SKM-1 treated with dmso at 0.1 percent for 144 hours (cell line): ENCODE measurements at regions not wholly inside any gene's neighbourhood (a gene's known extent, or its start where the extent isn't known, plus 50 kb on each side); places are given as distances from the start of the nearest gene placed in this dataset.
A peak's percentile ranks its signal among the peaks of the same experiment; 100 is the strongest.

Source experiments
- DNase-seq: peaks from one replicate; lab custom pipeline; 2025; ENCODE audit not compliant: unreplicated experiment; lab: John Stamatoyannopoulos, UW

DNA sequence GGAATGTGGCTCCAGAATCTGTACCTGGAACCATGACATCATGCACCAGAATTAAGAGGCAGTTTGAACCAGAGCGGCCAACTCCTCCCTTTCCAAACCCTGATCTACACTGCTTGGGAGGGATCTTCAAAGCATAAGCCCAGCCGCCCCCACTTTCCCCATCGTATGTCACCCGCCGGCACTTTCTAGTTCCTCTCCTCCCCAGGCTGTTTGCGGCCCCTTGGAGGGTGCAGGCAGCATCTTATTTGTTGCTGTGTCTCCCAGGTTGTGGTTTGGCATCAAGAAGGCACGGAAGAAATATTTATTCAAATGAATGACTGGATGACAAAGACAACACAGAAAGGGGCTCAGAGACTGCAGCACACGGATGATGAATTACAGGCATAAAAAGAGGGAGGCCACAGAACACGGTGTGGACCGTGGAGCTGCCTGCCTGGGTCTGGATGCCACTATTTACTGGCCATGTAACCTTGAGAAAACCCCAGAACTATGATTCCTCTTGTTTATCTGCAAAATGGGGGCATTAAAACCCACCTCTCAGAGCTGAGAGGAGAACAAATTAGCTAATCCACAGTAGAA lies 305.8 kb downstream of the EIPR1 start:
- DNase-seq: no peak

DNA sequence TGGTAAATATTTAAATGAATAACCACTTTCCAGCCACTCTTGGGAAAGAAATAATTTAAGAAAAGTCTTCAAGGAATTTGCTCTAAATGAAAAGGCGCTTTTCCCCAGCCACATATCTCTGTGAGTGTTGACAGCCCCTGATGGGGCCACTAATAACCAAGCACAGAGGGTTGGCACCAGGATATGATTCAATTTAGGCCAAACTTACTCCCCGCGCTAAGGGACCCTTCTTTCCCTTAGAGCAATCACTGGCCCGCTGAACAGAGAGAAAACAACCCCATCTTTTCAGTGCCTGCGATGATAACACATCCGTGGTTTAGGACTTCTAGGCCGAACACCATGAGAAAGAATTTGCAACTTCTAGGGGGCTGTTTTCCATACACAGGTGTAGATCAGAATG lies 310.8 kb downstream of the EIPR1 start:
- no peak for DNase-seq

DNA sequence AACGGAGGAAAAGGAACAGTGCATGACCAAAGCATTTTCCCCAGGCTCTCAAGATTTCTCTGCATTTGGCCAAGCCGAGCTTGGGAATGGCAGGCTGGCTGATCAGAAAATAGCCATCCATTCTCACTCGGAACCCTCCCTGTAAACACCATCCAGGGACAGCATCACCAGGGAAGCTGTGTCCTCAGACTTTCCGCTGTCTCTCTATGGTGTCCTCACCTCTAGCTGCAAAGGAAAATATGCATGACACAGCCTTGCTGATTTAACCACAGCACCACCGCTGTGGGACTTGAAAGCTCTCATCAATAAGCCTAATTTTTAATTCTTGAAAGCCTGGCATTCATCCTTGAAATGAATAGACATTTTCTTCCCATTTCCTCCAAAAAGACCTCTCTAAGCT lies 311.7 kb downstream of the EIPR1 start:
- DNase-seq: no peak

DNA sequence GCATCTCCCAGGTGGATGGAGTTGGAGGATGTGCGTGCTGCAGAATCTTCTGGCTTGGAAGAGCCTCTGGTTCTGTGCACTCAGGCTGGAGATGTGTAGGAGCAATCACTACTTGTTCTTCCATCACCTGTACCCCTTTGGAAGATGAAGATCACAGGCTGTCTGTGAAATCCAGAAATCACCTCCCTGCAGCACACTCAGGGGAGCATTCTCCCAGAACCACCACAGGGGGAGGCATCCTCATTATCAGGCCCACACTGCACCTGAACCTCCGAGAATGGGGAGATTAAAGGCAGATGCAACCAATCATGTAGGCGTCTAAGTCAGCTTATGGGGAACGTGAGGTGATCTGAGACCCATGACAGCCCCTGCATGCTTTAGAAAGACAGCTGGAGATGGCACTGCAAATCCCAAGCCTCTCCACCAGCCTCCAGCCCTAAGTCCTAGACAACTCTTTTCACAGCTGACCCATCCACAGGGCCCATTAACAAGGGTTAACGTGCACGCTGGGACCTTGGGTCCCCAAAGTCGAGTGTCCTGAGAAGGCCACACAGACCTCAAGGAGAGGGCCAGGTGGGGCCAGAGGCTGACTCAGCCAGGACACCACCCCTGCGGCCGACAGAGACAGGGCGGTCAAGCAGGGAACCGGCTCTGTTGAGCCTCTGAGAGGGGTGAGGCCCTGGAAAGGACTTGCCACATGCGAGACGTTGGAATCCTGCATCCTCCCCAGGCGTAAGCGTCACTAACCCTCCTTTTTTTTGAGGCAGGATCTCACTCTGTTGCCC lies 314.9 kb downstream of the EIPR1 start:
- no peak for DNase-seq

DNA sequence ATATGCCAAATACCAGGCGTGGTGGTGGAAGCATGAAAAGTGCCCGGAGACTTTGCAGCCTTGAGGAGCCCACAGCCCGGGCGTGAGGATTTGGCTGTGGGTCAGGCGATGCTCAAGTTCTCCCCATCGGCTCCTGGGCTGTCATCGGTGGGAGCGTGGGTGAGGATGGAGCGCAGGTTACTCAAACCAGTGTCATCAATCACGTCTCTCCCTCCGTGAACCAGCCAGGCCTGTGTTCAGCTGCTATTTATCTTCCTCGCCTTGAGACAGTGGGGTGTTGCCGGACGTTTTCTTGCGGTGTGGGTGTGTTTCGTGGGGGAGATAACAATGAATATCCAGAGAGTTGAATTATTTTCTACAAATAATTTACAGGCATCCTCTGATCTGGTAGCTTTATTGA lies 317.6 kb downstream of the EIPR1 start:
- no peak for DNase-seq

DNA sequence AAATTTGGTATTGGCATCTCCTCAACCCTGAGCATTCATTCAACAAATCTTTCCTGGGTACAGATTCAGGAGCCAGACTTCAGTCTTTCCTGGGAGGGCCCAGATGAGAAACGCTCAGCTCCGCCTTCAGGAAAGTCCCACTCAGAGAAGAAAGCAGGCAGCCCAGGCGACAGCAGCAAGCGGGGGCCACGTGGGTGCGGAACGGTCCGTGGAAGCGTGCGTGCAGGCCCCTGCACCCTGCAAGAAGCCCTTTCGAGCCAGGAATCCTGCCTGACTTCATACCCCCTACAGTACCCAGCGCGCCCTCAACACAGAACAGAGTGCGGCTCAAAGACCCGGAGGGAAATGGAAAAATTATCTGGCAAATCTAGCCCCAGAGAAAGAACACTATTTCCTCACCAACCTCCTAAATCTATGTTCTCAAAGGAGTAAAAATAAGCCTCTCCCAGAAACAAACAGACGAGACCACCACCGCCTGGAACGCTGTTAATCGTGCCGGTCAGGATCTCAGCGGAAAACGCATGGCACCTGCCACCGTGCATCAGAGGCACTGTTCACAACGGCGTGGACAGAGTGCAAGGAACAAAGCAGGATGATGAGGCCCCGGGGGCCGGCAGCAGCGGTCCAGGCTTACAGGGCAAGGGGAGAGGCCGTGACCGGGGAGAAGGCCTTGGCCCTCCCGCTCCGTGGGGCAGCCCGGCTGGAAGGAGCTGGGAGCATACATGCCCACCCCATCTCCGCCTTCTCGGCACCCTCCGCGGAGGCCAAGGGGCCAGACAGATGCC lies 318.3 kb downstream of the EIPR1 start:
- no peak for DNase-seq

DNA sequence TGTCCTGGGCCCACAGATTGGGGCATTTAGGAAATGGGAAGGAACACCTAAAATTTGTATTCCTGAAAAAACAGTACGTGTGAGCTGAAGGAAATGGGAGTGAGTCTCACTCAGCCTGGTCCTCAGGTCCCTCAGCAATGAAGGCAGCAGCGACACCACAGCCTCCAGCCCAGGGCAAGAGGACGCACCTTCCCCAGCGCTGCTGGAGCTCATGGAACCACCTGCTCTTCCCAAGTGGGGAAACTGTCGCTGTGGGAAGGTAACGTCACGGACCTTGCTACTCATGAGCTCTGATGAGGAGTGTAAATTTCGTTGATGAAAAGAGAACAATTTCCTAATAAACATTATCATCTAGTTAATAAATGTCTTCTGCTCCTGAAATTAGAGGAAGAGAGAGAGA lies 323.6 kb downstream of the EIPR1 start:
- DNase-seq: no peak

DNA sequence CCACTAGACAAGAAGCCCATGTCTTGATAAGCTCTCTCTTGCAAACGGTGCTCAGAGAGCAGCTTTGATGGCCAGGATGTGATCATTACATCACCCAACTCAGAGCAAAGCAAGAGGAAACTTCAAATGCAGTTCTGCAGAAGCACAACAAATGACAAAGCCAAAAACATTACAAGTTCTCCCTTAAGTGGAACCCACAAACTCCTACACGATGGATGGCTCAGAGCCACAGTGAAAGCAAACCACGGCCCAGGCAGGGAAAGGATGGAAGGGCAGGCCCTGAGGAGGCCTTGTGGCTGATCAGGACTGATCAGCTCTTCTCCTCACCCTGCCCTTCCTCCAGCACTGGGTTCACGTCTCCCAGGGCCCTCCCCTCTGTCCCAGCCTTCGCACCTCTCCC lies 326.4 kb downstream of the EIPR1 start:
- DNase-seq: peak; percentile 15

DNA sequence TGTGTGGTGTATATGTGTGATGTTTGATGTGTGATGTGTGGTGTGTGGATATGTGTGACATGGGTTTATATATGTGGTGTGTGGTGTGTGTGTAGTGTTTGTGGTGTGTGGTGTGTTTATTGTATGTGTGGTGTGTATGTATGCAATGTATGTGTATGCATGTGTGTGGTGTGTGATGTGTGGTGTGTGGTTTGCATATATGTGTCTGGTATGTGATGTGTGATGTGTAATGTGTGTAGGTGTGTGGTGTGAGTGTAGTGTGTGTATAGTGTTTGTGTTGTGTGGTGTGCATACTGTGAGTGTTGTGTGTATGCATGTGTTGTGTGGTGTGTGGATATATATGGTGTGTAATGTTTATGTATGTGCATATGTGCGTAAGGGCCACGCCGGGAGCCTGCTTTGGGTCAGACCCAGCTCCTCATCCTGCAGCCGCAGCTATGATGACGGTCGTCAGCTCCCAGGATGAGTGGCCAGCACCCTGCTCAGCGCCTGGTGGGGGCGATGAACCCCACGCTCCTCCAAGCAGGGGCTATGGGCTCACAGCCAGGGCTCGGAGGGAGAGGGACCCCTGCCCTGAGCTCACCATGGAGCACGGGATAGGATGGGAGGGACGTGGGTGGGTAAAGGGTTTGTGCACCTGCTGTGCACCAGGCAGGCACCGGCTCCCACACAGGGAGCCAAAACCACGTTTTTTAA lies 331.3 kb downstream of the EIPR1 start:
- no peak for DNase-seq

DNA sequence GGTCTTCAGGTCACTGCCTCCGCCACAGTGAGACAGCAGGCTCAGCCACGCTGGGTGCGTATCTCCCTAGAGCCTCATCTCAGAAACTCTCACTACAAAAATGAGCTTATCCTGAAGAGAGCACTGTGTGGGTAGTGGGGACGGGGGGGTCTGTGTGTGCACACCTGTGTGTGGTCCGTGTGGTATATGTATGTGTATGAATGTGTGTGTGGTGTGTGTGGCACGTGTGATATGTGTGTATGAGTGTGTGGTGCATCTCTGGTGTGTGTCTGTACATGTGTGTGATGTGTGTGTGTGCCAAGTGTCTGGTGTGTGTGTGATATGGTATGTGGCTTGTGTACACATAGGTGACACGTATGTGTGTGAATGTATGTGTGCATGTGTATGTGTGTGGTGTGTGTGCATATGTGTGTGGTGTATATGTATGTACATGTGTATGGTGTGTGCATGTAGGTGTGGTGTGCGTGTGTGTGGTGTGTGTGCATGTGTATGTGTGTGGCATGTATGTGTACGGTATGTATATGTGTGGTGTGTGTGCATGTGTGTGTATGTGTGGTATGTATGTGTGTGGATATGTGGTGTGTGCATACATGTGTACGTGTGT lies 332.2 kb downstream of the EIPR1 start:
- DNase-seq: no peak

DNA sequence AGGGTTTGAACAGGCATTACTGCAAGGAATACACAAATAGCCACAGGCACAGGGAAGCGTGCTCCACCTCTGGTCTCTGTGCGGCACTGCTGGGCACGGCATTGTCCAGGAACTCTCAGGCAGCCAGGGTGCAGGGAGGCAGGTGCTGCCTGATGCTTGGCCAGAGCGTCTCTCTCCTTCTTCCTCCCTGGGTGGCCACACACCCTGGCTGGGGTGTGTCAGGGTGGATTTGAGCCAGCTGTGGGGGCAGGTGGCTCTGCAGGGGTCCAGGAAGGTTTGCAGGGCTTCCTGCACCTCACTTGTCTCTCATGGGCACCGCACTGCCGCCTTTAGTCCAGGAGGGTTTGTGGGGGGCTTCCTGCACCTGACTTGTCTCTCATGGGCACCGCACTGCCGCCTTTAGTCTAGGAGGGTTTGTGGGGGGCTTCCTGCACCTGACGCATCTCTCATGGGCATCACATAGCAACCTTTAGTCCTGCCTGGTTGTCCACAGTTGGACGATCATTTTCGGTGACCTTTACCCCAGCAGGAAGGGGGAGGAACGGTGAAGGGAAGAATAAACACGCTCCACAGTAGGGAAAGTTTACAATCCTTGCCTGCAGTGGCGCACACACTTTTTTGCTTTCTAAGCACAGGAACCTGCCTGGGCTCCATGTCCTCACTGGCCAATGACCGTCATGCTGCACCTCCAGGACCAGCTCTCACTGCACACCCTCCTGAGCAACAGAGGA lies 332.9 kb downstream of the EIPR1 start:
- no peak for DNase-seq

DNA sequence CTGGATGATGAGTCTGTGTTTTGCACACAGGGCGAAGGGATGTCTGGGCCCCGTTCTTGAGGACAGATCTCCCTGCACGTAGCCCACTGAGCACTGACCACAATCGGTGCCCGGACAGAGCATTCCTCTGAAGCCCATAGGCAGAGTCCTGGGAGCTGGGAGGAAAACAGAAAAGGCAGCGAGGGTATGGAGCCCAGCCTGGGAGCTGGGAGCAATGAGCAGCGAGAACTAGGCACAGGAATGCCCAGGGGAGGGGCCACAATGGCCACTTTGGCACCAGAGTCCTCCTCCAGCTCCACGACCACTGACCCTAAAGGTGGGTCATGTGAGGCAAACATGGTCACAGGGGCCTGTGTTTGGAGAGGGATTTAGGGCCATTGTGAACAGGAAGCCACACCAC lies 333.9 kb downstream of the EIPR1 start:
- DNase-seq: no peak

DNA sequence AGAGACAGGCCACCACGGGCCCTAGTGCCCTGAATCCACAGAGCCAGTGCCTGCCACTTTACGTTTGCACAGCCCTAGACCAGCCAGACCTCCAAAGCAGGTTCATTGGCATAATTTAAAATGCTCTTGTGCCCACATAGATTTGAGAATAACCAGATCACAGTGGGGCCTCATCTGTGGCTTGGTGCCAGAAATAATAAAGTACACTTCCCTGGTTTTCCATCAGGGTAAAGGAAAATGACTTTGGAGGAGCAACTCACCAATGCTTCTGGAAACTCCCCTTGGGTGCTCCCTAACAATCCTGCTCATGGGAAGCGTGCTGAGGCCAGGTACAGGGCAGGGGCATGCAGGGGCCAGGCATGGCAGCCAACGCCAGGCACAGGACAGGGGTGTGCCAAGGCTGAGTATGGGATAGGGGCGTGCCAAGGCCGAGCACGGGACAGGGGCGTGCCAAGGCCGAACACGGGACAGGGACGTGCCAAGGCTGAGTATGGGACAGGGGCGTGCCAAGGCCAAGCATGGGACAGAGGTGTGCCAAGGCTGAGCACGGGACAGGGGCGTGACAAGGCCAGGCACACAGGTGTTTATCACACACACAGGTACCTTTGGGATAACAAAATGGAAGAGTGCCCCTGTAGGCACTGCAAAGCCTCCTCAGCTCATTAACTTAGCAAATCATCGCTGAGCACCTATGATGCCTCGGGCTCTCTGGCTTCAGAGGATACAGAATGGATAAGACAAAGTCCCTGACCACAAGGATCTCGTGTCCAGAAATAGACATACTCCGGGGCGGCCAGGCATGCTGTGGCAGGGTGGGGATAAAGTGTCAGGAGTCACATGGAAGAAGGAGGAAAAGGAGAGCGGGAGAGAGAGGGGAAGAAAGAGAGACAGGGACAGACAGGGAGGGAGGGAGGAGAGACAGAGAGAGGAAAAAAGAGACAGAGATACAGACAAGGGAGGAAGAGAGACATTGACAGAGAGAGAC lies 334.7 kb downstream of the EIPR1 start:
- no peak for DNase-seq

DNA sequence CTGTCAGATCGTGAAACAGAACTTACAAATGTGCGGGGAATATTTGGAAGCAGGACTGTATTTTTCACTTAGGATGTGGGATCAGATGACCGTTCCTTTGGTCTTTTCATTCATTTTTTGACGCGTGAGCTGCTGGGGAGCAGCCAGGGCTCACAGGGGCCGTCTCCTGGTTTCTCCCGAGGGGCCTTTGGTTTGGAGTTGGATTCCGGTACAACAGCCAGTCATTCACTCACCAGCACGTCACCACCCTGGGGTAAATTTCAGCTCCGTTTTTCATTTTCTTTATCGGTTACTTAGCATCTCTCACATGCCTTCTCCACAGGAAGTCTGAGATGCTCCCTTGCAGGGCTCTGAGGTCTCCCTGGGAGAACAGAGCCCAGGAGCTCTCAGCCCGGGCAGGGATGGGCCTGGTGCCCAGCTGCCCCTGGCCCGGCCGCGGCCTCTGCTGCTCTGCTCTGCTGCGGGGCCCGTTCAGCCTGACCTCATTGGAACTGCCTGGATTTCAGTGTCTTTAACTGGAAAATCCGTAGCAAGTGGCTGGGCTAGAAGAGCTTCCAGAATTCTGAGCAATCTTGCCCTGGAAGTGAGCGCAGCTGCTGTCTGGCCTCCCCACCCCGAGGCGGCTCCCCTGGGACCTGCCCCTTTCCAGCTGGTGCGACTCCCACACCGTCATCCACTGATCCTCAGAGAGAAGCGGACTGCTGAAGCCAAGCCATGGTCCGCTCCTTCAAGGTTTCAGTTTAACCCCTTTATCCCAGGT lies 335.6 kb downstream of the EIPR1 start:
- DNase-seq: no peak

DNA sequence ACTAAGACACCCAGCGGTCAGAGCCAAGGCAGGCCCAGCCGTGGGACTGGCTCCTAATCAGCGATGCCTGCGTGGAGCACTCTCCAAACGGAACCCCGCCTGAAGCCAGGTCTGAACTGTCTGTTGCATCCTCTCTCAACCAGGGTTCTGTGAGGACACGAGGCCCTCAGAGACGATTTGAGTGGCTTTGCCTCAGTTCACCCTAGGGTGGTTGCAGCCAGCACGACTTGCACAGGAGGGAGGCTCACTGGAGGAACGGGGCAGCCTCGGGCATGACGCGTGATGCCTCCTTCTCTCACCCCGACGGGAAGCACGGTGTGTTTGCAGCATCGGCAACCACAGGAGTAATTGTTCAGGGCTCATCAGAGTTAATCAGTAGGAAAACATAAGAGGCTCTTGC lies 336.4 kb downstream of the EIPR1 start:
- no peak for DNase-seq

DNA sequence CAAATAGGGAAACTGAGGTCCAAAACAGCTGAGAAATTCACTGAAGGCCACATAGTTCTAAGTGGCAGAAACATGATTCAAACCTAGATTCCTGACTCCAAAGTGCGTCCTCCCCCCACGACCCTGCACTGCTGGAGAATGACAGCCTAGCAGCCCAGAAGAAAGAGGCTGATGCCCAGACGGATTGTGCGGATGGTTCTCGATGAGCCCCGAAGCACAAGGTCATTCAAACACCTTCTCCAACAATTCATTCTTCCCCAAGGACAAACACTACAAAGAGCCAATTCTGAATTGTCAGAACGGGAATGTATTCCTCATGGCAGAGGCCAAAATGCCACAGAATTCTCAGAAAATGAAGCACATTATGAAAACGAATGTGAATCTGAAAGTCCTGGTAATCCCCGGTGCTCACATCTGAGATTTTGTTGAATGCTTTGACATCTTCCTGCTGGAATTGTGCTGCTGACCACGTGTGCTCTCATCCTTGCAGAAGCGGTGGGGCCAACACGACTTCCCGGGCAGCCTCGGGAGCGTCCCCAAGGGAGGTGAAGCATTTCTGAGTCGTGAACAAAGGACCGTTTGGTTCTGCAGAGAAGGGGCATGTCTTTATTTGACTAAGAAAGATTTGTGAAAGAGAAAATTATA lies 337.0 kb downstream of the EIPR1 start:
- DNase-seq: no peak

DNA sequence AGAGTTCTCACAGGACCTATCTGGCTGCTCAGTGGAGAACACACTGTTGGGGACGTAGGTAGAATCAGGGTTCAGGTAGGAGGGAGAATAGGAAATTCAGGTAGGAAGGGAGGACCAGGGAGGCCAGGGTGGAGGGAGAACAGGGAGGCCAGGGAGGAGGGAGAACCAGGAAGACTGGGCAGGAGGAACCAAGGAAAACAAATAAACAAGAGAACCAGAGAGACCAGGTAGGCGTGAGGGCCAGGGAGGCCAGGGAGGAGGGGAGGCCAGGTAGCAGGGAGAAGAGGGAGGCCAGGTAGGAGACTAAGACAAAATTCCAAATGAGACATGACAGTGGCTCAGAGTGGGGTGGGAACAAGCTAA lies 337.6 kb downstream of the EIPR1 start:
- DNase-seq: no peak
